ENCODE measurements at regions not wholly inside any gene's neighbourhood (a gene's known extent, or its start where the extent isn't known, plus 50 kb on each side); places are given as distances from the start of the nearest gene placed in this dataset.
A peak's percentile ranks its signal among the peaks of the same experiment; 100 is the strongest.

- DNase-seq = no peak
These were observed 294.1 kb upstream of the MTNR1B start for GRCh38 chr11:92675303-92675702.

GRCh38 chr11:92675810-92676209 lies 293.6 kb upstream of the MTNR1B start:
- no peak for DNase-seq

- DNase-seq = no peak
These were observed 291.3 kb upstream of the MTNR1B start for GRCh38 chr11:92678008-92678611.

- DNase-seq = no peak
These were observed 287.9 kb upstream of the MTNR1B start for GRCh38 chr11:92681586-92681985.

GRCh38 chr11:92682136-92682535 lies 287.3 kb upstream of the MTNR1B start:
- no peak for DNase-seq

- DNase-seq = no peak
These were observed 286.5 kb upstream of the MTNR1B start for GRCh38 chr11:92682952-92683351.

- DNase-seq = no peak
These were observed 284.4 kb upstream of the MTNR1B start for GRCh38 chr11:92685049-92685448.

GRCh38 chr11:92687724-92688123 lies 281.7 kb upstream of the MTNR1B start:
- DNase-seq = peak; percentile 67

- DNase-seq = no peak
These were observed 281.0 kb upstream of the MTNR1B start for GRCh38 chr11:92688416-92688815.

GRCh38 chr11:92692826-92693546 lies 276.5 kb upstream of the MTNR1B start:
- no peak for DNase-seq

GRCh38 chr11:92696076-92696475 lies 273.4 kb upstream of the MTNR1B start:
- no peak for DNase-seq

GRCh38 chr11:92697461-92698312 lies 271.8 kb upstream of the MTNR1B start:
- DNase-seq = no peak

- no peak for DNase-seq
These were observed 270.7 kb upstream of the MTNR1B start for GRCh38 chr11:92698742-92699141.

GRCh38 chr11:92702037-92702804 lies 267.2 kb upstream of the MTNR1B start:
- DNase-seq = no peak

- no peak for DNase-seq
These were observed 266.5 kb upstream of the MTNR1B start for GRCh38 chr11:92702805-92703448.

- DNase-seq = no peak
These were observed 266.0 kb upstream of the MTNR1B start for GRCh38 chr11:92703449-92703830.

GRCh38 chr11:92707173-92707619 lies 262.3 kb upstream of the MTNR1B start:
- peak; percentile 64 for DNase-seq

- no peak for DNase-seq
These were observed 261.8 kb upstream of the MTNR1B start for GRCh38 chr11:92707665-92708064.

- DNase-seq = no peak
These were observed 260.1 kb upstream of the MTNR1B start for GRCh38 chr11:92709329-92709728.

- DNase-seq = no peak
These were observed 257.5 kb upstream of the MTNR1B start for GRCh38 chr11:92711926-92712325.

GRCh38 chr11:92714111-92714510 lies 255.3 kb upstream of the MTNR1B start:
- no peak for DNase-seq

- no peak for DNase-seq
These were observed 252.2 kb upstream of the MTNR1B start for GRCh38 chr11:92717240-92717639.

Data from islet precursor cell (in vitro differentiated cells).